GM12878 (cell line): ENCODE measurements at regions not wholly inside any gene's neighbourhood (a gene's known extent, or its start where the extent isn't known, plus 50 kb on each side); places are given as distances from the start of the nearest gene placed in this dataset.

Experiments
- ATAC-seq: fragments of 200-7000 bp; cut with Tn5 transposase; 3 replicates; pipeline ENCODE4 v1.9.1; 2020; ENCODE audit warnings: mild to moderate bottlenecking, moderate library complexity
- BruUV-seq: library from RNA; stranded (reverse); fragments of 400-500 nt; replicated peaks from 2 replicates; lab custom pipeline; 2021; lab: Mats Ljungman, UMichigan
- CTCF ChIA-PET: fragments of 300-600 bp; sonication (Branson Sonifier 250); formaldehyde crosslinking; extraction: SDS; loops from one replicate; lab custom pipeline; 2021; ENCODE audit warnings: inconsistent platforms; lab: Yijun Ruan, JAX
- POLR2A ChIA-PET: fragments of 350-600 bp; formaldehyde crosslinking; extraction: SDS; loops from one replicate; lab custom pipeline; 2021; ENCODE audit warnings: inconsistent platforms; lab: Charles Lee
- RAD21 ChIA-PET: fragments of 300-600 bp; sonication (Branson Sonifier 250); formaldehyde crosslinking; loops from one replicate; lab custom pipeline; 2023; ENCODE audit warnings: antibody characterized with exemption; ENCODE audit not compliant: unreplicated experiment; lab: Charles Lee
- SMC1A ChIA-PET: fragments of 300-600 bp; sonication (Branson Sonifier 250); formaldehyde crosslinking; loops from one replicate; lab custom pipeline; 2023; ENCODE audit not compliant: unreplicated experiment, uncharacterized antibody; lab: Charles Lee
- DNase-seq: peaks from one replicate; pipeline ENCODE4 v3.0.0-alpha.2; 2011; ENCODE audit warnings: low read depth, low spot score
- FAIRE-seq: peaks from 3 replicates; lab custom pipeline; 2011; peaks lifted over from hg19 to GRCh38; lab: Jason Lieb, UNC
- H2AFZ ChIP-seq: 2 replicates; pipeline ENCODE4 v1.6.0; 2011; ENCODE audit warnings: low read depth, low read length, control low read depth; ENCODE audit not compliant: control insufficient read depth
- H3K27ac ChIP-seq: 2 replicates; pipeline ENCODE4 v1.5.1; 2011; ENCODE audit warnings: control low read depth; ENCODE audit not compliant: control insufficient read depth, insufficient read depth
- H3K27me3 ChIP-seq, 2 experiments: replicated peaks in 1 of 2; 2 replicates each; pipeline versions ENCODE4 v1.6.0 to v1.6.1; 2011; ENCODE audit warnings: low read length in 1 of 2; ENCODE audit not compliant: control insufficient read depth in 2 of 2, insufficient read depth in 2 of 2
- H3K36me3 ChIP-seq, 2 experiments: 2 replicates each; pipeline ENCODE4 v1.5.1; 2011; ENCODE audit warnings: low read length in 1 of 2; ENCODE audit not compliant: control insufficient read depth in 2 of 2, insufficient read depth in 2 of 2
- H3K4me1 ChIP-seq: 2 replicates; pipeline ENCODE4 v1.6.1; 2011; ENCODE audit warnings: mild to moderate bottlenecking, low read length, moderate library complexity, mixed read lengths; ENCODE audit not compliant: control insufficient read depth, insufficient read depth
- H3K4me2 ChIP-seq: 2 replicates; pipeline ENCODE4 v1.6.0; 2011; ENCODE audit warnings: control low read depth; ENCODE audit not compliant: control insufficient read depth, insufficient read depth
- H3K4me3 ChIP-seq: fragments of 200-600 bp; sonication (generic); 2 replicates; pipeline ENCODE4 v1.5.1; 2016
- H3K79me2 ChIP-seq: 2 replicates; pipeline ENCODE4 v1.6.0; 2011; ENCODE audit warnings: low read length; ENCODE audit not compliant: control insufficient read depth, insufficient read depth
- H3K9ac ChIP-seq: 2 replicates; pipeline ENCODE4 v1.8.0; 2011; ENCODE audit warnings: low read length, control low read depth, mixed read lengths; ENCODE audit not compliant: control insufficient read depth, insufficient read depth
- H3K9me3 ChIP-seq: replicated peaks from 3 replicates; pipeline ENCODE4 v1.5.1; 2011; ENCODE audit warnings: mild to moderate bottlenecking, low read length; ENCODE audit not compliant: control insufficient read depth, insufficient read depth
- H4K20me1 ChIP-seq: 2 replicates; pipeline ENCODE4 v1.6.0; 2011; ENCODE audit not compliant: control insufficient read depth, insufficient read depth
- ATF7 ChIP-seq: fragments of 450-650 bp; IDR thresholded peaks from 2 replicates; pipeline ENCODE4 v1.6.1; 2016; ENCODE audit warnings: low read depth, mild to moderate bottlenecking
- BCL11A ChIP-seq: IDR thresholded peaks from 2 replicates; pipeline ENCODE4 v1.6.1; 2011; ENCODE audit warnings: low read depth, low read length
- CBX3 ChIP-seq: fragments of 200-600 bp; sonication (generic); IDR thresholded peaks from 2 replicates; pipeline ENCODE4 v1.6.1; 2016; ENCODE audit warnings: low read depth, borderline replicate concordance
- EGR1 ChIP-seq, 2 experiments: IDR thresholded peaks; 1 replicate in 1 of 2; 2 replicates in 1 of 2; pipeline ENCODE4 v1.6.1; 2011 to 2012; ENCODE audit warnings: low read depth in 2 of 2, low read length in 2 of 2, borderline replicate concordance in 1 of 2, mild to moderate bottlenecking in 1 of 2, moderate library complexity in 1 of 2
- EP300 ChIP-seq, 2 experiments: fragments of 150-350 bp in 1 of 2; IDR thresholded peaks; 2 replicates each; pipeline ENCODE4 v1.6.1; 2011 to 2012; ENCODE audit warnings: low read depth in 2 of 2, low read length in 2 of 2, borderline replicate concordance in 1 of 2, improper control_type of control experiment in 1 of 2, inconsistent platforms in 1 of 2; ENCODE audit not compliant: control insufficient read depth in 1 of 2
- IRF5 ChIP-seq: fragments of 450-650 bp; IDR thresholded peaks from 2 replicates; pipeline ENCODE4 v1.6.1; 2017; ENCODE audit warnings: borderline replicate concordance
- PKNOX1 ChIP-seq: fragments of 450-650 bp; IDR thresholded peaks from 2 replicates; pipeline ENCODE4 v1.6.1; 2016; ENCODE audit warnings: mild to moderate bottlenecking
- POU2F2 ChIP-seq: IDR thresholded peaks from 3 replicates; pipeline ENCODE4 v1.6.1; 2011; ENCODE audit warnings: low read depth, mild to moderate bottlenecking, low read length, borderline replicate concordance
- RB1 ChIP-seq: fragments of 450-650 bp; formaldehyde crosslinking; IDR thresholded peaks from 2 replicates; pipeline ENCODE4 v1.6.1; 2017; ENCODE audit warnings: mild to moderate bottlenecking, borderline replicate concordance
- RELB ChIP-seq: fragments of 450-650 bp; IDR thresholded peaks from 2 replicates; pipeline ENCODE4 v1.6.1; 2017; ENCODE audit warnings: low read depth, mild to moderate bottlenecking, moderate library complexity
- SIX5 ChIP-seq: IDR thresholded peaks from 2 replicates; pipeline ENCODE4 v1.6.1; 2011; ENCODE audit warnings: mild to moderate bottlenecking, low read depth, low read length, moderate library complexity; ENCODE audit not compliant: severe bottlenecking
- SMC3 ChIP-seq: IDR thresholded peaks from 2 replicates; pipeline ENCODE4 v1.6.1; 2011; ENCODE audit warnings: low read length, improper control_type of control experiment, borderline replicate concordance
- SPI1 ChIP-seq: IDR thresholded peaks from 2 replicates; pipeline ENCODE4 v1.6.1; 2011; ENCODE audit warnings: low read depth, mild to moderate bottlenecking, low read length, moderate library complexity, borderline replicate concordance; ENCODE audit not compliant: insufficient read depth
- SREBF2 ChIP-seq: IDR thresholded peaks from 2 replicates; pipeline ENCODE4 v1.6.1; 2012; ENCODE audit warnings: mild to moderate bottlenecking, low read length
- STAT3 ChIP-seq: IDR thresholded peaks from 2 replicates; pipeline ENCODE4 v1.6.1; 2011; ENCODE audit warnings: low read depth, low read length, improper control_type of control experiment
- TAF1 ChIP-seq: IDR thresholded peaks from 2 replicates; pipeline ENCODE4 v1.6.1; 2011; ENCODE audit warnings: mild to moderate bottlenecking, low read depth, low read length, borderline replicate concordance
- USF1 ChIP-seq: IDR thresholded peaks from 2 replicates; pipeline ENCODE4 v1.6.1; 2011; ENCODE audit warnings: borderline replicate concordance, low read depth, mild to moderate bottlenecking, moderate library complexity, mixed read lengths, low read length; ENCODE audit not compliant: insufficient read depth; ENCODE audit errors: extremely low read length
- YY1 ChIP-seq: IDR thresholded peaks from 2 replicates; pipeline ENCODE4 v1.6.1; 2011; ENCODE audit warnings: low read depth, mild to moderate bottlenecking, low read length
- ZNF217 ChIP-seq: fragments of 450-650 bp; IDR thresholded peaks from 2 replicates; pipeline ENCODE4 v1.6.1; 2017; ENCODE audit warnings: antibody characterized with exemption, mild to moderate bottlenecking
- WGBS: methylation state at CpG from one replicate; pipeline ENCODE4 v1.1.6; 2016; ENCODE audit warnings: low lambda C conversion rate; ENCODE audit not compliant: insufficient replicate concordance, insufficient coverage; ENCODE audit errors: missing lambda C conversion rate; 5-methylcytosine and 5-hydroxymethylcytosine counted together
- in situ Hi-C: fragments of 300-500 bp; cut with MboI; formaldehyde crosslinking; loops from 9 replicates; pipeline ENCODE4 v1.14.3; 2018; ENCODE audit warnings: mixed read lengths
- intact Hi-C: fragments of 100-400 bp; cut with micrococcal nuclease; formaldehyde crosslinking; loops from one replicate; pipeline ENCODE4 v1.14.2; 2022; ENCODE audit not compliant: unreplicated experiment

- 12% methylated on average over 4 of the region's 4 CpGs for WGBS
- H3K27ac ChIP-seq, result no peak overlapping the region
- no peaks in the 10 kb centered on the region for H3K36me3 ChIP-seq
- no peaks in the 10 kb centered on the region; a peak in 1 of 4 replicates for H3K27me3 ChIP-seq
- SMC1A ChIA-PET, result no interaction called here
- TF ChIP-seq YY1 (no peak), STAT3 (no peak), EP300 (IDR thresholded peaks at IDR 0.05; ENCODE audit: borderline replicate concordance in 1 of 2, control insufficient read depth in 1 of 2, low read depth in 2 of 2, low read length in 2 of 2) (no peak), ZNF217 (no peak), POU2F2 (no peak), SMC3 (no peak), EGR1 (IDR thresholded peaks at IDR 0.05; ENCODE audit: borderline replicate concordance in 1 of 2, low read depth in 2 of 2, low read length in 2 of 2) (no peak), CBX3 (no peak), BCL11A (no peak), SPI1 (no peak), SREBF2 (no peak), SIX5 (no peak), ATF7 (no peak), TAF1 (no peak), USF1 (no peak), RELB (no peak), RB1 (no peak), PKNOX1 (no peak), IRF5 (no peak)
- intact Hi-C loops (no loop called here), in situ Hi-C loops (no loop called here)
- no peak overlapping the region for H3K4me3 ChIP-seq
- ATAC-seq, result no peak
- no peaks in the 10 kb centered on the region for H3K79me2 ChIP-seq
- H3K4me1 ChIP-seq, result no peaks in the 10 kb centered on the region
- no peak overlapping the region for H3K9ac ChIP-seq
- no peak overlapping the region for H3K4me2 ChIP-seq
- no peak for FAIRE-seq
- H4K20me1 ChIP-seq, result no peaks in the 10 kb centered on the region
- CTCF ChIA-PET, result no interaction called here
- H2AFZ ChIP-seq, result no peak overlapping the region
- RAD21 ChIA-PET, result no interaction called here
- POLR2A ChIA-PET, result no interaction called here
- no TSS peak for BruUV-seq
- DNase-seq, result no peak
- H3K9me3 ChIP-seq, result no peaks in the 10 kb centered on the region
These were observed 490.4 kb upstream of the SPRED2 start for GRCh38 chr2:65922794-65923193.
